ENCODE measurements at regions not wholly inside any gene's neighbourhood (a gene's known extent, or its start where the extent isn't known, plus 50 kb on each side); places are given as distances from the start of the nearest gene placed in this dataset.

- no peak for TF ChIP-seq CTCF (IDR thresholded peaks at IDR 0.05)
- no peak for TF ChIP-seq EZH2 (IDR thresholded peaks at IDR 0.05)
- TF ChIP-seq EZH2phosphoT487 (IDR thresholded peaks at IDR 0.05), result no peak
Observed at GRCh38 chr19:33904681-33905080, 108.0 kb downstream of the KCTD15 start.
